ENCODE measurements at regions not wholly inside any gene's neighbourhood (a gene's known extent, or its start where the extent isn't known, plus 50 kb on each side); places are given as distances from the start of the nearest gene placed in this dataset.

DNA sequence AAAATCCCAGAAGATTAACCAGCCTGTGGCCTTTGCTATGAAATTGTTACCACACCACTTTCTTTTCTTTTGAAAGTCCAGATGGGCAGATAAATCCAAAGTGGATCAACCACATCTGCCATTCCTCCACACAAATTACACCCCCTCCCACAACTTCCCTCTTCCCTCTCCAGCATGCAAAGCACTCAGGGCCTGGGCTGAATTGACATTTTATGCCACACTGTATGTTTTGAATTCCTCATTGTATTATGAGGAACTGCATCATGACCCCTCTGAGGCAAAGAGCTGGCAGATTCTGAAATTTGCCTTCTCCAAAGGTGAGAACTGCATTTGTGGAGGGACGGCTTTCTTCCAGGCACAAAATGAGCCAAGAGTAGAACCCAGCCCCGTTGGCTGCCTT lies 589.2 kb upstream of the KLF4 start:
- no peaks in the 10 kb centered on the region for H3K9me3 ChIP-seq
- DNase-seq (no peak), ATAC-seq (no peak)
- no peaks in the 10 kb centered on the region for H3K4me1 ChIP-seq
- whole genome bisulfite sequencing, 3 donors: 85 to 91% (median 91%) methylated on average over 2 of the region's 2 CpGs
- intact Hi-C loops (cut with DNase I): loop anchor here in 1 of 2 donors (10.0 kb wide), 1 partner anchor 64 kb away; no protein-coding TSS in a partner anchor
- TF ChIP-seq, protein P1, sequence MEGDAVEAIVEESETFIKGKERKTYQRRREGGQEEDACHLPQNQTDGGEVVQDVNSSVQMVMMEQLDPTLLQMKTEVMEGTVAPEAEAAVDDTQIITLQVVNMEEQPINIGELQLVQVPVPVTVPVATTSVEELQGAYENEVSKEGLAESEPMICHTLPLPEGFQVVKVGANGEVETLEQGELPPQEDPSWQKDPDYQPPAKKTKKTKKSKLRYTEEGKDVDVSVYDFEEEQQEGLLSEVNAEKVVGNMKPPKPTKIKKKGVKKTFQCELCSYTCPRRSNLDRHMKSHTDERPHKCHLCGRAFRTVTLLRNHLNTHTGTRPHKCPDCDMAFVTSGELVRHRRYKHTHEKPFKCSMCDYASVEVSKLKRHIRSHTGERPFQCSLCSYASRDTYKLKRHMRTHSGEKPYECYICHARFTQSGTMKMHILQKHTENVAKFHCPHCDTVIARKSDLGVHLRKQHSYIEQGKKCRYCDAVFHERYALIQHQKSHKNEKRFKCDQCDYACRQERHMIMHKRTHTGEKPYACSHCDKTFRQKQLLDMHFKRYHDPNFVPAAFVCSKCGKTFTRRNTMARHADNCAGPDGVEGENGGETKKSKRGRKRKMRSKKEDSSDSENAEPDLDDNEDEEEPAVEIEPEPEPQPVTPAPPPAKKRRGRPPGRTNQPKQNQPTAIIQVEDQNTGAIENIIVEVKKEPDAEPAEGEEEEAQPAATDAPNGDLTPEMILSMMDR (IDR thresholded peaks at IDR 0.05): no peak
- H3K4me3 ChIP-seq: no peak overlapping the region
- H3K36me3 ChIP-seq (ENCODE audit: insufficient read depth in 1 of 2, low read depth in 1 of 2): no peaks in the 10 kb centered on the region
- no peaks in the 10 kb centered on the region for H3K27me3 ChIP-seq (ENCODE audit: insufficient read depth in 3 of 3, low read length in 2 of 3)
- no peak overlapping the region for H3K27ac ChIP-seq

DNA sequence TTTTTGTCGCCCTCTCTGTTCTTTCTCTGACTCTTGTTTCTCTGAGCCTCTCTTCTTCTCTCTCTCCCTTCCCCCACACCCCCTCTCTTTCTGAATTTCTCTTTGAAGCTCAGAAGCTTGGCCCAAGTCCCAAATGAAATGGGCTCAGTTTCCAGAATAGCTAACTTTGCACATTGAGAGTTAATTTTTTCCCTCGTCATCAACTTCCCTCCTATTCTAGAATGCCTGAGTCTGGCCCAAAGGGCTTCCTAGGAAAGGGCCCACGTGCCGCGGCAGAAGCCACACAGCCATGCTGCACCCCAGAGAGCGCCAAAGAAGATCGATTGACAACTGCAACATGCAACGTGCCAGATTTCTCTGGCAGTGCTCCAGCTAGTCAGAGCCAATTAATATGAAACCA lies 588.8 kb upstream of the KLF4 start:
- Histone ChIP-seq H3K36me3 (ENCODE audit: insufficient read depth in 1 of 2, low read depth in 1 of 2) (no peaks in the 10 kb centered on the region), H3K4me3 (no peak overlapping the region), H3K4me1 (no peaks in the 10 kb centered on the region), H3K27me3 (ENCODE audit: insufficient read depth in 3 of 3, low read length in 2 of 3) (no peaks in the 10 kb centered on the region), H3K9me3 (no peaks in the 10 kb centered on the region), H3K27ac (no peak overlapping the region)
- DNase-seq (no peak), ATAC-seq (no peak)
- intact Hi-C loops (cut with DNase I): loop anchor here in 1 of 2 donors (10.0 kb wide), 1 partner anchor 64 kb away; no protein-coding TSS in a partner anchor
- TF ChIP-seq, protein P1 (IDR thresholded peaks at IDR 0.05): no peak
- WGBS, 3 donors: 67 to 71% (median 68%) methylated on average over 8 of the region's 8 CpGs

DNA sequence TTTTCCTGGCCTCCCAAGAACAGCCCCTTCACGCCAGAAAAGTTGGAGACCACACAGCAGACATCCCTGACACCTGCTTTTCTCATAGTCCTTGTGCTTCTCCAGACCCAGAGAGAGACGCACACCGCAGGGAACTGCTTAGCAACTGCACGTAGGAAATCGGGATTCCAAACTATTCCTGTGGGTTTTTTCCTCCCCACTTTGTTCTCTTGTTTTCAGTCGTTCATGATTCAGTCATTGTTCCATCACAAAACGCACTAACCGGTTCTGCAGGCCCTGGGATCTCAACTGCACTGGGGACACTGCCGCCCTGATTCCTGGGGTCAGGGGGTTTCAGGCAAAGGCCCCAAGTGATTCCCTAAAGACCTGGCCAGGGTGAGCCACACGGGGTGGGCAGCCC lies 588.0 kb upstream of the KLF4 start:
- TF ChIP-seq, protein P1 (IDR thresholded peaks at IDR 0.05): no peak
- intact Hi-C loops (cut with DNase I): loop anchor here in 1 of 2 donors (10.0 kb wide), 1 partner anchor 63 kb away; no protein-coding TSS in a partner anchor
- 83% methylated on average over 10 of the region's 10 CpGs for WGBS, 3 donors

DNA sequence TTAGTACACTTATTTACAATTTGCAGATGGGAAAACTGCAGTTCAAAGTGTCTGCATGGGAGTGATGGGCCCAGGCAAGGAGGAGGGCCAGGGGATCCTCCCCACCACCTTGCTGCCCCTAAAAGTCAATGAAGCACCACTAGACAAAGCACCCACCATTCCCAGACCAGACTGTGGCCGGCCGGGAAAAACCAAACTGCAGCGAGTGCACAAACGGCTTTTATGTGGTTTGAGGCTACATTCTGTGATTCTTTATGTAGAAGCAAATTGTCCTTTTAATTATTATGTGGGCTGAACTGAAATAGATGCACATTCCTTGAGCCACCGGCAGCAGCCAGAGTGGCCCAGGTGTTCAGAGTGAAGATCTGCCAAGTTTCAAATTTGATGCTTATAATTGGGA lies 585.3 kb upstream of the KLF4 start:
- intact Hi-C loops (cut with DNase I): loop anchor here in 1 of 2 donors (10.0 kb wide), 1 partner anchor 60 kb away; no protein-coding TSS in a partner anchor
- TF ChIP-seq, protein P1 (IDR thresholded peaks at IDR 0.05): no peak
- Histone ChIP-seq H3K27me3 (ENCODE audit: insufficient read depth in 3 of 3, low read length in 2 of 3) (no peaks in the 10 kb centered on the region), H3K4me3 (no peak overlapping the region), H3K36me3 (ENCODE audit: insufficient read depth in 1 of 2, low read depth in 1 of 2) (no peaks in the 10 kb centered on the region), H3K27ac (no peak overlapping the region), H3K9me3 (no peaks in the 10 kb centered on the region), H3K4me1 (no peaks in the 10 kb centered on the region)
- no peak for DNase-seq
- WGBS, 3 donors: 86 to 89% (median 87%) methylated on average over 5 of the region's 5 CpGs
- ATAC-seq: no peak

More for the DNA sequence above, 588.0 kb upstream of the KLF4 start:
- H3K27ac ChIP-seq: no peak overlapping the region
- no peaks in the 10 kb centered on the region for H3K36me3 ChIP-seq (ENCODE audit: insufficient read depth in 1 of 2, low read depth in 1 of 2)
- H3K9me3 ChIP-seq: no peaks in the 10 kb centered on the region
- no peak for ATAC-seq
- no peak overlapping the region for H3K4me3 ChIP-seq
- no peaks in the 10 kb centered on the region for H3K4me1 ChIP-seq
- H3K27me3 ChIP-seq (ENCODE audit: insufficient read depth in 3 of 3, low read length in 2 of 3): no peaks in the 10 kb centered on the region
- no peak for DNase-seq

DNA sequence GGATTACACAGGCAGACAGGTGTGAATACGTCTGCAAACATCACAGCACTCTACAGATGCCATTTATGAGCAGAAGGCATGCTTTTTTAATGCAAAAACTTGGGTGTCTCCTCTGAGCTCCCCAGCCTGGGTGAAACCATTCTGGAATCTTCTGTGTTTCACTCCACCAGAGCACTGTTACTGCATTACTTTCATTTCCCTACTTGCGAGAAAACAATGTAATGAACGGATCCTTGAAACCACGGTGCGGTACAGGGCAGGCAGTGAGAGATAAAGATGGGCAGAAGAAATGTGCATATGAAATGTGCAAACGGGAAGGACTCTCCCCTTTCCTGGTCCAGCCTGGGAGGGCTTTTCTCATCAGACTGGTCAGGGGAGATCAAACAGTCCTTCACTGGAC lies 584.3 kb upstream of the KLF4 start:
- Histone ChIP-seq H3K4me1 (no peaks in the 10 kb centered on the region), H3K36me3 (ENCODE audit: insufficient read depth in 1 of 2, low read depth in 1 of 2) (no peaks in the 10 kb centered on the region), H3K9me3 (no peaks in the 10 kb centered on the region), H3K27me3 (ENCODE audit: insufficient read depth in 3 of 3, low read length in 2 of 3) (no peaks in the 10 kb centered on the region), H3K27ac (no peak overlapping the region), H3K4me3 (no peak overlapping the region)
- ATAC-seq (no peak), DNase-seq (no peak)
- intact Hi-C loops (cut with DNase I): loop anchor here in 1 of 2 donors (10.0 kb wide), 1 partner anchor 59 kb away; no protein-coding TSS in a partner anchor
- 73 to 82% (median 80%) methylated on average over 6 of the region's 6 CpGs for WGBS, 3 donors
- TF ChIP-seq, protein P1 (IDR thresholded peaks at IDR 0.05): no peak
